ENCODE measurements at regions not wholly inside any gene's neighbourhood (a gene's known extent, or its start where the extent isn't known, plus 50 kb on each side); places are given as distances from the start of the nearest gene placed in this dataset.
A peak's percentile ranks its signal among the peaks of the same experiment; 100 is the strongest.

DNA sequence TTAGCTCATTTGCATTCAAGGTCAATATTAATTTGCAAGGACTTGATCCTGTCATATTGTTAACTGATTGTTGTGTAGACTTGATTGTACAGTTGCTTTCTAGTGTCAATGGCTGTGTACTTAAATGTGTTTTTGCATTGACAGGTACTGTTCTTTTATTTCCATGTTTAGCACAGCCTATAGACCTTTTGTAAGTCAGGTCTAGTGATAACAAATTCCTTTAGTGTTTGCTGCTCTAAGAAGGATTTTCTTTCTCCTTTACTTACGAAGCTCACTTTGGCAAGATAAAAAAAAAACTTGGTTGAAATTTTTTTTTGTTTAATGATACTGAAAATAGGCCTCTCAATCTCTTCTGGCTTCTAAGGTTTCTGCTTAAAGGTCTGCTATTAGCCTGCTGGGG lies 942.3 kb downstream of the QKI start:
- WGBS: 88% methylated on average over 1 of the region's 1 CpG
- H3K27me3 ChIP-seq: no peaks in the 10 kb centered on the region
- no peaks in the 10 kb centered on the region for H3K36me3 ChIP-seq
- H3K27ac ChIP-seq: no peak overlapping the region
- H3K4me1 ChIP-seq: no peaks in the 10 kb centered on the region
- TF ChIP-seq EP300 (IDR thresholded peaks at IDR 0.05): no peak
- TF ChIP-seq POLR2A (IDR thresholded peaks at IDR 0.05): no peak
- TF ChIP-seq, protein P1, sequence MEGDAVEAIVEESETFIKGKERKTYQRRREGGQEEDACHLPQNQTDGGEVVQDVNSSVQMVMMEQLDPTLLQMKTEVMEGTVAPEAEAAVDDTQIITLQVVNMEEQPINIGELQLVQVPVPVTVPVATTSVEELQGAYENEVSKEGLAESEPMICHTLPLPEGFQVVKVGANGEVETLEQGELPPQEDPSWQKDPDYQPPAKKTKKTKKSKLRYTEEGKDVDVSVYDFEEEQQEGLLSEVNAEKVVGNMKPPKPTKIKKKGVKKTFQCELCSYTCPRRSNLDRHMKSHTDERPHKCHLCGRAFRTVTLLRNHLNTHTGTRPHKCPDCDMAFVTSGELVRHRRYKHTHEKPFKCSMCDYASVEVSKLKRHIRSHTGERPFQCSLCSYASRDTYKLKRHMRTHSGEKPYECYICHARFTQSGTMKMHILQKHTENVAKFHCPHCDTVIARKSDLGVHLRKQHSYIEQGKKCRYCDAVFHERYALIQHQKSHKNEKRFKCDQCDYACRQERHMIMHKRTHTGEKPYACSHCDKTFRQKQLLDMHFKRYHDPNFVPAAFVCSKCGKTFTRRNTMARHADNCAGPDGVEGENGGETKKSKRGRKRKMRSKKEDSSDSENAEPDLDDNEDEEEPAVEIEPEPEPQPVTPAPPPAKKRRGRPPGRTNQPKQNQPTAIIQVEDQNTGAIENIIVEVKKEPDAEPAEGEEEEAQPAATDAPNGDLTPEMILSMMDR (IDR thresholded peaks at IDR 0.05): no peak
- no peak for TF ChIP-seq POLR2AphosphoS5 (IDR thresholded peaks at IDR 0.05)
- no peaks in the 10 kb centered on the region for H3K9me3 ChIP-seq
- DNase-seq (ENCODE audit: low spot score in 2 of 2): no peak
- H3K4me3 ChIP-seq: no peak overlapping the region

DNA sequence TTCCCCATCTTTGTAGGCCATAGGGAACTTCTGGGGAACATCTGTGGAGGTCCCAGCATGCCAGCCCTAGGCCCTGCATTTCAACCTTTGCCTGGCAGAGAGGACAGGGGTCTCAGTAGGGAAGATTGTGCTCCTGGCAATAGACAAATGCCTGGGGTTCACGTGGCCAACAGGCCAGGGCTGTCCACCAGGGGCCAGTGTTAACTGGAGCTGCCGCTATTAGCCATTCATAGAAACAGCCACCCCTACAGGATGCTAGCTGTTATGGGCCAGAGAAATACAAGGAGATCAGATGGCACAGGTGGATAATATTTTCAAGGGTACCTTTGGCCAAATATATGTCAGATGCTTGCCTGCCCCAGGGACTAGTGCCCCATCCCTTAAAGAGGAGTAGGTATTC lies 932.9 kb downstream of the QKI start:
- no peak overlapping the region for H3K27ac ChIP-seq
- H3K27me3 ChIP-seq: no peaks in the 10 kb centered on the region
- no peaks in the 10 kb centered on the region for H3K4me1 ChIP-seq
- TF ChIP-seq, protein P1 (IDR thresholded peaks at IDR 0.05): no peak
- TF ChIP-seq POLR2AphosphoS5 (IDR thresholded peaks at IDR 0.05) (no peak), EP300 (IDR thresholded peaks at IDR 0.05) (no peak), POLR2A (IDR thresholded peaks at IDR 0.05) (no peak)
- no peaks in the 10 kb centered on the region for H3K9me3 ChIP-seq
- H3K36me3 ChIP-seq: no peaks in the 10 kb centered on the region
- no peak overlapping the region for H3K4me3 ChIP-seq
- no peak for DNase-seq (ENCODE audit: low spot score in 2 of 2)
- WGBS: 90% methylated on average over 2 of the region's 2 CpGs

DNA sequence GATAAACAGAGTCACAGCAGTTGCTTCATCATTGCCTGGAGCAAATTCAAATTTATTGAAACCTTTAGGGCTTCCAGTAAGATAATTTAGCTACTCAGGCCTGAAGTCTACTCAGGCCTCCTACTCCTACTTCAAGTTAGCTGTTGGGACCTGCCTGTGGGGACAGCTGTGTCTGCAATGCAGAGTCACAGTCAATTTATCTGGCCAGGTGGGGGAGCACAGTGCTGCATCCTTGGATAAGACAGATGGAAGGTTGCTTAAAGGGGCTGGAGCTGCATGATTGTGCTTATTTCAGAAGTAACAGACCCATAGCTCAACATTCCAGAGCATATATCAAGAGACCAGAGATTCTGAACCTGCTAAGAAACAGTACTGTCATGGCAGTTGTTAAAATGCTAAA lies 932.1 kb downstream of the QKI start:
- no peak for DNase-seq (ENCODE audit: low spot score in 2 of 2)
- H3K27me3 ChIP-seq: no peaks in the 10 kb centered on the region
- TF ChIP-seq, protein P1 (IDR thresholded peaks at IDR 0.05): no peak
- no peak for TF ChIP-seq EP300 (IDR thresholded peaks at IDR 0.05)
- TF ChIP-seq POLR2A (IDR thresholded peaks at IDR 0.05): no peak
- no peak for TF ChIP-seq POLR2AphosphoS5 (IDR thresholded peaks at IDR 0.05)
- H3K27ac ChIP-seq: no peak overlapping the region
- no peaks in the 10 kb centered on the region for H3K36me3 ChIP-seq
- no peaks in the 10 kb centered on the region for H3K9me3 ChIP-seq
- no peak overlapping the region for H3K4me3 ChIP-seq
- H3K4me1 ChIP-seq: no peaks in the 10 kb centered on the region

DNA sequence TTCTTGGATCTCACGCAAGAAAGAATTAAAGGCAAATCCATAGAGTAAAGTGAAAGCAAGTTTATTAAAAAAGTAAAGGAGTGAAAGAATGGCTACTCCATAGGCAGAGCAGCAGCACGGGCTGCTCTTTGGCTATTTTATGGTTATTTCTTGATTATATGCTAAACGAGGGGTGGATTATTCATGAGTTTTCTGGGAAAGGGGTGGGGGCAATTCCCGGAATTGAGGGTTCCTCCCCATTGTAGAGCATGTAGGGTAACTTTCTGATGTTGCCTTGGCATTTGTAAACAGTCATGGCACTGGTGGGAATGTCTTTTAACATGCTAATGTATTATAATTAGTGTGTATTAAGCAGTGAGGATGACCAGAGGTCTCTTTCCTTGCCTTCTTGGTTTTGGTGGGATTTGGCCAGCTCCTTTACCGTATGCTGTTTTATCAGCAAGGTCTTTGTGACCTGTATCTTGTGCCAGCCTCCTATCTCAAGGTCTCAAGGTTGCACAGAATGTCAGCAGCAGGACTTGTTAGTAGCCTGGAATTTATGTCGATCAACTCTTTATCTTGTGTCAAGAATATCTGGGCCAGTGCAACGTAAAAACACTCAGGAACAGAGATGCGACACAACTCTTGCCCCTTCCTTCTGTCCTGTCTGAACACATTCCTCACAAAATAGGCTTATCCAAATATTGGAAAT lies 931.4 kb downstream of the QKI start:
- H3K9me3 ChIP-seq: no peaks in the 10 kb centered on the region
- no peak overlapping the region for H3K4me3 ChIP-seq
- H3K36me3 ChIP-seq: no peaks in the 10 kb centered on the region
- no peaks in the 10 kb centered on the region for H3K27me3 ChIP-seq
- 86% methylated on average over 8 of the region's 8 CpGs for WGBS
- TF ChIP-seq, protein P1 (IDR thresholded peaks at IDR 0.05): no peak
- TF ChIP-seq POLR2AphosphoS5 (IDR thresholded peaks at IDR 0.05) (no peak), POLR2A (IDR thresholded peaks at IDR 0.05) (no peak), EP300 (IDR thresholded peaks at IDR 0.05) (no peak)
- DNase-seq (ENCODE audit: low spot score in 2 of 2): no peak
- H3K27ac ChIP-seq: no peak overlapping the region
- no peaks in the 10 kb centered on the region for H3K4me1 ChIP-seq

DNA sequence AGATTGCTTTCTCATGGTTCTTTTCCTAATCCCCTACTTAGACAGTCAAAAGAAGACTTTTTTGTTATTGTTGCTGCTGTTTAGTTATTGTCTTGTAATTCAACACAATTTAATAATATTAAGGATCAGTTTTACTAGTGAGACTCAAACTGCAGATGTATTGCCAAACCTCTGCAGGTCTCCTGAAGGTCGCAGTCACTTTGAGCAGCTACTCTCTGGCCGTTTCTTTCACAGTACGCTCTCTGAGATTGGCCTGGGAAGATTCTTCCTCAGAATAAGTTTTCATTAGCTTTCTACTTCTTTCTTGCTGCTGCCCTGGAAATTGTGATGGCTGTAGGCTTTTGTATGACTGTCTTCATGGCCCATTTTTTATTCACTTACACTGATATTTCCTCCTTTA lies 930.8 kb downstream of the QKI start:
- no peak overlapping the region for H3K4me3 ChIP-seq
- no peaks in the 10 kb centered on the region for H3K36me3 ChIP-seq
- no peaks in the 10 kb centered on the region for H3K4me1 ChIP-seq
- H3K27ac ChIP-seq: peak overlapping the region; percentile 27
- no peaks in the 10 kb centered on the region for H3K9me3 ChIP-seq
- TF ChIP-seq POLR2A (IDR thresholded peaks at IDR 0.05): no peak
- no peak for TF ChIP-seq EP300 (IDR thresholded peaks at IDR 0.05)
- TF ChIP-seq, protein P1 (IDR thresholded peaks at IDR 0.05): no peak
- TF ChIP-seq POLR2AphosphoS5 (IDR thresholded peaks at IDR 0.05): no peak
- no peaks in the 10 kb centered on the region for H3K27me3 ChIP-seq
- WGBS: 86% methylated on average over 3 of the region's 3 CpGs
- no peak for DNase-seq (ENCODE audit: low spot score in 2 of 2)
